ACHN (cell line): ENCODE measurements at regions not wholly inside any gene's neighbourhood (a gene's known extent, or its start where the extent isn't known, plus 50 kb on each side); places are given as distances from the start of the nearest gene placed in this dataset.

Experiments used
- DNase-seq: peaks from one replicate; pipeline ENCODE4 v3.0.0-alpha.2; 2015
- in situ Hi-C: cut with HindIII; loops from 2 replicates; pipeline ENCODE4 v1.10.0; 2017; ENCODE audit warnings: low sequenced_read_pairs, low pct_ligation_motif_present, low pct_unique_long_range_greater_than_20kb

- no peak for DNase-seq
- in situ Hi-C loops = no loop called here
These were observed 94.8 kb upstream of the ALKAL2 start for GRCh38 chr2:382728-383022.

DNA sequence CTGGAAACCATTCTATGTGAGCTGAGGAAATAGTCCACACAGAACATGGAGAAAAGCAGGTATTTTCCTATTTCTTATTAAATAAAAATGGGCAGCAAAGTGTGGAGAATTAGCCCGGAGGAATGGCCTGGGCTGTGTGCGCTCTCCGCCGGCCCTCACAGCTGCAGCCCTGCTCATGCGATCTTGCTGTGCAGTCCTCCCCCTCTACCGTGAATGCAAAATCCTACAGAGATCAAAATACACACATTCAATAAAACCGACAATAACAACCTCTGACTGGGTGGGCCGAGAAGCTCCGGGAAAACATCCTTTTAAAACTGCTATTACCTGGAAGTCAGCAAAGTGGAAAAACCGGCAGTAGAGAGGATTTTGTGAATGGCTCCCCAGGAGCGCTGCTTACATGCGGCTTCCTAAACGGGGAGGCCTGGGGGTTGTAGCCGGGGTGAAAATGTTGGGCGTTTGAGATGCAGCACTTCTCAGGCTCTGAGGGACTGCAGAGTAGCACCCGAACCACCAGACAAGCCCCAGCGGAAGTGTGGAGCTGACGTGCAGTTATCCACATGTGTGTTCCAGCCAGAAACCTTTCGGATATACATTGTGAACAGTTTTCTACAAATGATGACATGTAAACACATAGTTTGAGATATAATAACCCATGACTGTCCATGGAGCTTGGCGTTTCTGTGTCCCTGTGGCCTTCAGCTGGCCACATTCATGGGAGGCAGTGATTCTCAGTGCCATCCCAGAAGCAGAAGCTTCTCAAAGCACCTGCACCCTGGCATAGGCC is 94.2 kb upstream of the ALKAL2 start:
- no peak for DNase-seq
- in situ Hi-C loops = no loop called here

DNA sequence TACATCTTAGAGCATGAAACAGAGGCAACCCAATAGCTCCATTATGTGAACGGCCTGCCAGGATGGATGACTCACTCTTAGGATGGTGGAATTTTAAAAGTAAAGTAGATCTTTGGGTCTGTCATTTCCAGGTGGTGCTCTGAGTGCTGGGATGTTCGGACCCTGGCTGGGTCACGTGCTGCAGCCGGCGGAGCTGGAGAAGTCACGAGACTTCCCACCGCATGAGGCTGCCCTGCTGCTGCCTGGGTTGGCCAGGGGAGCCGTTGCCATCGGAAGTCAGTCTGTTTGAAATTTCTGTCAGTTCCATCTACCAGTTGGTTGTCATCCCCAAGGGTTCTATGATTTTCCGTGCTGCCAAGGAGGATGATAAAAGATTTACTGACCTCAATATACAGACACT is 93.3 kb upstream of the ALKAL2 start:
- DNase-seq = no peak
- in situ Hi-C loops = no loop called here

DNA sequence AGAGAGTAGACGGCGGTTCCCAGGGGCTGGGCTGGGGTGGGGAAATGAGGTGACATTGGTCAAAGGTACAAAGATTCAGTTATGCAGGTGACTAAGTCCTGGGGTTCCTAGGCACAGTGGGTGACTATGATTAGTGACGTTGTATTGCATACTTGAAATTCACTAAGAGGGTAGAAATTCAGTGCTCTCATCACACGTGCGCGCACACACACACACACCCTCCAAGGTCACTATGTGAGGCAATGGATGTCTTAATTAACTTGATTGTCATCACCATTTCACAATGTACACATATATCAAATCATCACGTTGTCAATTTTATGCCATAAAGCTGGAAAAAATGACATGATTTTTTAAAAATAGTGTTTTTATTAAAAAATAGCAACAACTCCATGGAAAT is 92.9 kb upstream of the ALKAL2 start:
- DNase-seq = no peak
- in situ Hi-C loops = no loop called here

DNA sequence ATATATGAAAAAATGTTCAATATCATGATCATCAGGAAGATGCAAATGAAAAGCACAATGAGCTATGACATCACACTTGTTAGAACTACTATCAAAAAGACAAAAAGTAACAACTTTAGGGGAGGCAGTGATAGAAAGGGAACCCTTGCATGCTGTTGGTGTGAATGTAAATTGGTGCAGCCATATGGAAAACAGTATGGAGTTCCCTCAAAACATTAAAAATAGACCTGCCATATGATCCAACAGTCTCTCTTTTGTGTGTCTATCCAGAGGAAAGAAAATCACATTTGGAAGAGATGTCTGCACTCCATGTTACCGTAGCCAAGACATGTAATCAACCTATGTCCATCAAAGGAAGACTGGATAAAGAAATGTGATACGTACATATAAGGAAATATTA is 92.3 kb upstream of the ALKAL2 start:
- in situ Hi-C loops = no loop called here
- no peak for DNase-seq

- in situ Hi-C loops = no loop called here
- DNase-seq = no peak
These were observed 91.9 kb upstream of the ALKAL2 start for GRCh38 chr2:379778-380177.

GRCh38 chr2:378364-378763 is 90.5 kb upstream of the ALKAL2 start:
- no peak for DNase-seq
- in situ Hi-C loops = no loop called here

GRCh38 chr2:377414-377813 is 89.5 kb upstream of the ALKAL2 start:
- no peak for DNase-seq
- in situ Hi-C loops = no loop called here

DNA sequence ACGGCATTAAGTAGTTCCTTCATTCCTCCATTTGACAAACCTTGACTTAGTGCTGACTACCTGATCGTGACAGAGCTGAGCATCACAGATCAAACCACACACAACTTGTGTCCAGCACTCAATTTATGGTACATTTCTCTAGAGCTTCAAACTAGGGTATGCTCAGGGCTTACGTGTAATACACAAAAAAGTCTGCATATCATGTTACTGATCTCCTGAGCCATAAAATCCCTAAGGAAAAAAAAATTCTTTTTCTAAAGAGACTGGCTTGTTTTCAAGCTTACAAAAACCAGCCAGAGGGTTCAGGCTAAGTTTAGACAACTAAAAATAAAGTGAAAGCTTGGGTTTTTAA is 88.0 kb upstream of the ALKAL2 start:
- in situ Hi-C loops = no loop called here
- DNase-seq = no peak

DNA sequence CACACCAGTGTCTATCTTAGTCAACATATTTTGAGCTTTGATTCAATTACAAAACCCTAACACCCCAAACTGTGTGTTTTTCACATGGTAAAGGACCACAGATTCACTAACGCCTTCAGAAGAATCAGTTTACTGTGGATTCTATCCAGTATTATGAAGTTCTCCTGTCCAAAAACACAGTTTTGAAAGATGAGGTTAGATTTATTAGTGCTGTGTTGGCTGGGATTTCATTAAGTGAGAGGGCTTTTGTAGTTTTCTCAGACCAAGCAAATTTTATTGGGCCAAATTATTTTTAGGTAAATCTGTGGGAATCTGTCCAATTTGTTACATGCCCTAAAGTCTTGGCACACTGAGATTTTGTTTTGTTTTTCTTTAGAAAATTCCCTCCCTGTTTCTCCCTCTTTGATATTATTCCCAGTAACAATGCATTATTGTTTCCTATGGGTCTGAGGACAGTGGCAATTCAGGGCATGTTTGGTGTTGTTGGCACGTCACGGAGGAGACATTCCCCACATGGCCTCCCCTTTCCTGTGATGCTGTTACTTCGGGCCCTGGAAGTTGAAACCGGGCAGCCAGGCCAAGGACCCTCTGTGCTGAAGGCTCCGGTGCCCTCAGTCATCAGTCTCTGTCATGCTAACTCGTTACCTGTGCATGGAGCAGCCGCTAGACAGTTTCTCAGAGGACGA is 87.5 kb upstream of the ALKAL2 start:
- in situ Hi-C loops = no loop called here
- DNase-seq = no peak

GRCh38 chr2:368386-368785 is 80.5 kb upstream of the ALKAL2 start:
- DNase-seq = no peak
- in situ Hi-C loops = no loop called here

GRCh38 chr2:367246-367645 is 79.4 kb upstream of the ALKAL2 start:
- no peak for DNase-seq
- in situ Hi-C loops = no loop called here

GRCh38 chr2:366706-367105 is 78.8 kb upstream of the ALKAL2 start:
- no peak for DNase-seq
- in situ Hi-C loops = no loop called here

- no peak for DNase-seq
- in situ Hi-C loops = no loop called here
These were observed 77.7 kb upstream of the ALKAL2 start for GRCh38 chr2:365367-366275.

DNA sequence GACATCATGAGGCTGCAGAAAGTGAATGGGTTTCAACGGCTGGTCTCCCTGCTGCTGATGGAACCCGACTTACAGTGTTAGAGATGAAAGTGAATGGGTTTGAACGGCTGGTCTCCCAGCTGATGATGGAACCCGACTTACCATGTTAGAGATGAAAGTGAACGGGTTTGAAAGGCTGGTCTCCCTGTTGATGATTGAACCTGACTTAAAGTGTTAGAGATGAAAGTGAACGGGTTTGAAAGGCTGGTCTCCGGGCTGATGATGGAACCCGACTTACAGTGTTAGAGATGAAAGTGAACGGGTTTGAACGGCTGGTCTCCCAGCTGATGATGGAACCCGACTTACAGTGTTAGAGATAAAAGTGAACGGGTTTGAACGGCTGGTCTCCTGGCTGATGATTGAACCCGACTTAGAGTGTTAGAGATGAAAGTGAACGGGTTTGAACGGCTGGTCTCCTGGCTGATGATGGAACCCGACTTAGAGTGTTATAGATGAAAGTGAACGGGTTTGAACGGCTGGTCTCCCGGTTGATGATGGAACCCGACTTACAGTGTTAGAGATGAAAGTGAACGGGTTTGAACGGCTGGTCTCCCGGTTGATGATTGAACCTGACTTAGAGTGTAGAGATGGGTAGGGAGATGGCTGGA is 76.1 kb upstream of the ALKAL2 start:
- DNase-seq = no peak
- in situ Hi-C loops = no loop called here

DNA sequence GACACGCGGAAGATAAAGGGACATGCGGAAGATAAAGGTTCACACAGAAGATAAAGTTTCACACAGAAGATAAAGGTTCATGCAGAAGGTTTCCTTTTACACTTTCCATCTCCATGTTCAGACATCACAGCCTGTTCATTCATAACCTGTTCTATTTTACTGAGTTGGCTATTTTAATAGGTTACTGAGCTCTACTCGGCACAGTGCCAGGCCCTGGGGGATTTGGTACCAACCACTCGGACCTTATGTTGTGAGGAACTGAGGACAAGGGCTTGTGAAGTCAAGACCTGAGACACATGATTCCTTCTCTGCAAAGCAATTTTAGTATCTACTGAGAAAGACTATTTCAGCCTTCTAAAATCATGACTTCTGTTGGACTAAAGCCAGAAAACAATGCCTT is 75.0 kb upstream of the ALKAL2 start:
- in situ Hi-C loops = no loop called here
- DNase-seq = no peak

GRCh38 chr2:360124-360523 is 72.2 kb upstream of the ALKAL2 start:
- in situ Hi-C loops = no loop called here
- DNase-seq = no peak

- in situ Hi-C loops = no loop called here
- DNase-seq = no peak
These were observed 71.2 kb upstream of the ALKAL2 start for GRCh38 chr2:359047-359446.

DNA sequence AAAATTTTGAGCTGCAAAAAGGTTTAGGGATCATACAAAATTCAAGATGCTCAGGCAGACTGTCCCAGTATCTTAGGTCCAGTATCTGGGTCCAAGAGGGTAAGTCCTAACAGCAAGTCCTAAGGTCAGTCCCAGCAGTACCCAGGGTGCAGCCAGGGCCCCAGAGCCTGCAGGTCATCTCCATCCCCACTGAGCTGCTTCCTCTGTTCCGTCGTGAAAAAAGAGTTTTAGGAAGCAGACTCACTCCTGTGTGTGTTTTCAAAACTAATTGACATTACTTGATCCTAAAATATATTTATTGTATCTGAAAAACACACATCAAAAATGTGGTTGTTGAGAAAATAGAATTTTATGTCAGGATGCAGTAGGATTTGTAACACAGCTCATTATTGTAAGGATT is 69.9 kb upstream of the ALKAL2 start:
- in situ Hi-C loops = no loop called here
- DNase-seq = no peak
